ENCODE measurements at regions not wholly inside any gene's neighbourhood (a gene's known extent, or its start where the extent isn't known, plus 50 kb on each side); places are given as distances from the start of the nearest gene placed in this dataset.

DNA sequence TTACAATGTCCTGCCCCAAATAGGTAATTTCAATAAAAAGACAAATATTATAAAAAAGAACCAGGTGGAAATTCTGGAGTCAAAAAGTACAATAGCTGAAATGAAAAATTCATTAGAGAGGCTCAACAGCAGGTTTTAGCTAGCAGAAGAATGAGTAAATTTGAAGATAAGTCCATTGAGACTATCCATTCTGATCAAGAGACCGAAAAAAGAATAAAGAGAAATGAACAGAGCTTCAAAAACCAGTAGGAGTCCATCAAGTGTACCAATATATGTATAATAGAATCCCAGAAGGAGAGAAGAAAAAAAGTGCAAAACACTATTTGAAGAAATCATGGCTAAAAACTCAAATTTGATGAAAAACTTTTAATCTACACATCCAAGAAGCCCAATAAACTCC, 60.5 kb upstream of the POMGNT2 start:
- DNase-seq, result no peak
- ATAC-seq (ENCODE audit: low read depth in 2 of 2), result no peak
- Mint-ChIP-seq H3K4me1 (peaks cover 0 to 5% (median 4%) of the 10 kb centered on the region in 3 donors), H3K9me3 (peaks cover 0 to 34% (median 24%) of the 10 kb centered on the region in 7 donors), H3K4me3 (no peak overlapping the region), H3K27me3 (no peaks in the 10 kb centered on the region), H3K27ac (no peak overlapping the region), H3K36me3 (peaks cover 17 to 23% of the 10 kb centered on the region in 2 donors)

- Mint-ChIP-seq H3K4me3 (peak overlapping the region in 1 of 8 donors; percentile 22), H3K36me3 (peaks cover 17 to 23% of the 10 kb centered on the region in 2 donors), H3K4me1 (peaks cover 0 to 5% (median 4%) of the 10 kb centered on the region in 3 donors), H3K27me3 (no peaks in the 10 kb centered on the region), H3K27ac (peak overlapping the region in 1 of 6 donors; percentile 14), H3K9me3 (peaks cover 0 to 34% (median 24%) of the 10 kb centered on the region in 7 donors)
- ATAC-seq (ENCODE audit: low read depth in 2 of 2), result no peak
- DNase-seq, result no peak
Measured at GRCh38 chr3:43165786-43166185, 59.9 kb upstream of the POMGNT2 start.

- no peak for ATAC-seq (ENCODE audit: low read depth in 2 of 2)
- DNase-seq, result no peak
- Mint-ChIP-seq H3K36me3 (peaks cover 17 to 23% of the 10 kb centered on the region in 2 donors), H3K9me3 (peaks cover 0 to 34% (median 24%) of the 10 kb centered on the region in 7 donors), H3K27ac (no peak overlapping the region), H3K4me1 (peaks cover 0 to 5% (median 4%) of the 10 kb centered on the region in 3 donors), H3K27me3 (no peaks in the 10 kb centered on the region), H3K4me3 (no peak overlapping the region)
Measured at GRCh38 chr3:43163895-43164493, 58.1 kb upstream of the POMGNT2 start.

GRCh38 chr3:43162230-43163084, 56.6 kb upstream of the POMGNT2 start:
- peaks cover 0 to 5% (median 4%) of the 10 kb centered on the region in 3 donors for H3K4me1 Mint-ChIP-seq
- peaks cover 0 to 8% (median 0%) of the 10 kb centered on the region in 3 donors for H3K27me3 Mint-ChIP-seq
- peaks cover 0 to 29% (median 22%) of the 10 kb centered on the region in 7 donors for H3K9me3 Mint-ChIP-seq
- DNase-seq (no peak), ATAC-seq (ENCODE audit: low read depth in 2 of 2) (no peak)
- no peak overlapping the region for H3K4me3 Mint-ChIP-seq
- peaks cover 16 to 17% of the 10 kb centered on the region in 2 donors for H3K36me3 Mint-ChIP-seq
- H3K27ac Mint-ChIP-seq, result no peak overlapping the region

GRCh38 chr3:43161684-43162229, 55.9 kb upstream of the POMGNT2 start:
- no peak for DNase-seq
- H3K27ac Mint-ChIP-seq, result peak overlapping the region in 1 of 6 donors; percentile 30
- no peak for ATAC-seq (ENCODE audit: low read depth in 2 of 2)
- H3K27me3 Mint-ChIP-seq, result peaks cover 0 to 8% (median 0%) of the 10 kb centered on the region in 3 donors
- H3K9me3 Mint-ChIP-seq, result peaks cover 0 to 25% (median 18%) of the 10 kb centered on the region in 7 donors
- peaks cover 0 to 5% (median 4%) of the 10 kb centered on the region in 3 donors for H3K4me1 Mint-ChIP-seq
- peaks cover 13 to 15% of the 10 kb centered on the region in 2 donors for H3K36me3 Mint-ChIP-seq
- H3K4me3 Mint-ChIP-seq, result no peak overlapping the region

DNA sequence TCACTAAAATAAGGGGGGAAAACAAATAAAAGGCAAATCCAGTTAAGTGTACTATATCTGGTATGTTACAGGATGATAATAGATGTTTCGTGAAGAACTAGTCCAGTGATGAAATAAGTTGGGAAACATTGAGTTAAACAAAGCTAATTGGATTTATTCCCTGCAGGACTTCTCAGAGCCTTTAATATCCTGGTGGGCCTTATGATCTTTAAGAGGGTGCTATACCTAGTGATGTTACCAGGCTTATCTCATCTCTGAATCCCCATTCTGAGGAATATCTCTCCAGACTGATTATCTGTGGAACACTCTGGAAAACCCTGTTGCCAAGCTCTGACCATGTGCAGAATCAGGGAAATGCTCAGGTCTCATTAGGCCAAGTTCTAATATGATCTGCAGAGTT, 54.8 kb upstream of the POMGNT2 start:
- Mint-ChIP-seq H3K4me3 (no peak overlapping the region), H3K36me3 (peaks cover 2 to 8% of the 10 kb centered on the region in 2 donors), H3K4me1 (peaks cover 0 to 5% (median 4%) of the 10 kb centered on the region in 3 donors), H3K27me3 (peaks cover 0 to 9% (median 0%) of the 10 kb centered on the region in 3 donors), H3K9me3 (peaks cover 0 to 14% (median 9%) of the 10 kb centered on the region in 7 donors), H3K27ac (no peak overlapping the region)
- no peak for DNase-seq
- no peak for ATAC-seq (ENCODE audit: low read depth in 2 of 2)

DNA sequence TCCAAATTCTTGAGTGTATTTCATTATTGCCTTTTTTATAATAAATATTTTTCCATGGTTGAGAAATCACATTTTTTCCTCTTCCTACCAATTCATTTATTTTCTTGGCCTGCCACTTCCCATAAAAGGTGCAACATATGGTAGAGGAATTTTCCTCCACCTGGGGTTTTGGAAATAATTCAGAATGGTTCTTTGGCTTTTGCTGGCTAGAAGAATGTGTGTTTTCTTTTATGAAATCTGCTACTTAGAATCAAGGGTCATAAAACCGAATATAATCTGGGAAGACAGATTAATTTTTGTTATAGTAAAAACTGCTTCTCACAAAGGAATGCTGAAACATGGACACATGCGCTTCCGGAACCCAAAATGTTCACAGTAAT, 54.0 kb upstream of the POMGNT2 start:
- Mint-ChIP-seq H3K4me3 (no peak overlapping the region), H3K27ac (no peak overlapping the region), H3K27me3 (peaks cover 0 to 17% (median under 1%) of the 10 kb centered on the region in 3 donors), H3K36me3 (peaks cover 0 to 7% of the 10 kb centered on the region in 2 donors), H3K9me3 (peaks cover 0 to 8% (median 4%) of the 10 kb centered on the region in 7 donors), H3K4me1 (peaks cover 0 to 5% (median 4%) of the 10 kb centered on the region in 3 donors)
- DNase-seq (no peak), ATAC-seq (ENCODE audit: low read depth in 2 of 2) (no peak)

DNA sequence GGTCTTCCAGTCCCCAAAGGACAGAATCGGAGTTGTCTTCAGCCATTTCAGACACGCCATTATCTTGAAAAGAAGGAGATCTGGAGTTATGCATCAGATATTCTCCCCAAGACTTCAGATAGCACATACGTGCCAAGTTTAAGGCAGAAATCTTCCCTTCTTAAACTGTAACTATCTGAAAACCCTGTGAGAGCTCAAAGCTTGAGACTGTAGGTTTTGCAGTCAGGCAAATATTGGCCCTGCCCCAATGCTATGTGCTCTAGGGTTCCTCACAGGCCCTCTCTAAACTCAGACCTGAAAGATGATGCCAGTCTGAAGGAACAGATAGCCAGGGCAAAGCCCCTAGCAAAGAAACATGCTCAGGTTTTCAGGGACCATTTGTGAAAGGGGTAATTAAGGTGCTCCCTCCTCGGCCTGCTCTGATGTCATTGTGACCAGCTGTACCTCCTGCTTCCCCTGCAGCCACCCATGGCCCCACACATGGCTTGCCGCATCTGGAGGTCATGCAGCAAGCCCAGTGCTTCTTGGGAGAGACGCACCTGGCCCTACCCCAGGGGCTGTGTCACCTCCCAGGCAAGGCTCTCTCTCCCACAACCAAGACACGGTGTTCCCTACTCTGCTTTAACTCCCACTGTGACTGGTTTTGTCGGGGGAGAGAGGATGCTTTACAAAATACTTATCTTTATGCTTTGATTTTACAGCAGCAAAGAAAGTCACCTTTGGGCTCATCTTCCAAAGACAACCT, 53.4 kb upstream of the POMGNT2 start:
- Mint-ChIP-seq H3K27me3 (peaks cover 0 to 23% (median 5%) of the 10 kb centered on the region in 3 donors), H3K4me1 (peaks cover 0 to 5% (median 4%) of the 10 kb centered on the region in 3 donors), H3K9me3 (peaks cover 0 to 2% (median 0%) of the 10 kb centered on the region in 7 donors), H3K27ac (no peak overlapping the region), H3K4me3 (no peak overlapping the region), H3K36me3 (peaks cover 0 to 1% of the 10 kb centered on the region in 2 donors)
- DNase-seq (no peak), ATAC-seq (ENCODE audit: low read depth in 2 of 2) (no peak)

DNA sequence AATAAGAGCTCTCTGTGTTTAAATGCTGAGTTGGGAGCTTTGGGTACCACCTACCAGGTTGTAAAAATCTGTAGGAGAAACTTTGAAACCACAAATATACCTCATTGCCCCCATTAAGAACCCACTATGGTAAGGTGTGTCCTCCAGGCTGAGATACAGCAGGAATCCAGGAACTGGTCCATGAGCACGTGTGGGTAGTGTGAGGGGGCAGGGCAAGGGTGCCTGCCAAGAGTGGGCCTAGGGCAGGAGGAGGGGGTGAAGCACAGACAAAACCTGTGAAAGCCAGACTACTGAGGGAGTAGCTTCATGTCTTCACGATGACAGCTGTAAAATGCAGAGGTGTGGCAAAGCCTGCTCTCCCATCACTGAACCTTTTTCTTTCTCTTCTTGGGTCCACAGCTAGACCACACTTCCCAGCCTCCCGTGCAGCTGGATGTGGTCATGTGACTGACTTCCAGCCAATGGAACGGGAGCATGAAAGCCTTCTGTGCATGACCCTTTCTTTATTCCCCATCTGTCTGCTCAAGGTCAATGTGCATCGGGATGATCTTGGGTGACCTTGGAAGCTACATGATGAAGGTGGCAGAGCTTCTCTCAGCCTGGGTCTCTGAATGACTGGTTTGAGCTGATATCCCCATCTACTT, 51.1 kb upstream of the POMGNT2 start:
- H3K27ac Mint-ChIP-seq, result no peak overlapping the region

GRCh38 chr3:43155464-43156121, 49.7 kb upstream of the POMGNT2 start:
- peaks cover 5 to 25% (median 7%) of the 10 kb centered on the region in 3 donors for H3K27me3 Mint-ChIP-seq
- ATAC-seq (ENCODE audit: low read depth in 2 of 2) (no peak), DNase-seq (no peak)
- no peak overlapping the region for H3K27ac Mint-ChIP-seq
- no peaks in the 10 kb centered on the region for H3K4me1 Mint-ChIP-seq
- H3K4me3 Mint-ChIP-seq, result peak overlapping the region in 1 of 8 donors; percentile 32
- H3K36me3 Mint-ChIP-seq, result no peaks in the 10 kb centered on the region
- peaks cover 0 to 1% (median 0%) of the 10 kb centered on the region in 7 donors for H3K9me3 Mint-ChIP-seq

More for the DNA sequence above, 51.1 kb upstream of the POMGNT2 start:
- H3K36me3 Mint-ChIP-seq, result no peaks in the 10 kb centered on the region
- peaks cover 5 to 25% (median 7%) of the 10 kb centered on the region in 3 donors for H3K27me3 Mint-ChIP-seq
- peaks cover 0 to 1% (median 0%) of the 10 kb centered on the region in 7 donors for H3K9me3 Mint-ChIP-seq
- H3K4me1 Mint-ChIP-seq, result no peaks in the 10 kb centered on the region
- no peak for ATAC-seq (ENCODE audit: low read depth in 2 of 2)
- DNase-seq, result no peak
- H3K4me3 Mint-ChIP-seq, result no peak overlapping the region
